ENCODE measurements at regions not wholly inside any gene's neighbourhood (a gene's known extent, or its start where the extent isn't known, plus 50 kb on each side); places are given as distances from the start of the nearest gene placed in this dataset.

GRCh38 chr5:123874600-123875201, 362.7 kb downstream of the CSNK1G3 start (continued):
- TF ChIP-seq ZNF561 (CRISPR knock-in tag; conservative IDR thresholded peaks at IDR 0.05) (no peak), ZNF780A (CRISPR knock-in tag; IDR thresholded peaks at IDR 0.05) (no peak), ZNF444 (CRISPR knock-in tag; IDR thresholded peaks at IDR 0.05) (no peak), TBP (optimal IDR thresholded peaks at IDR 0.05; ENCODE audit: low read depth, low read length) (no peak), ZC3H8 (IDR thresholded peaks at IDR 0.05) (no peak)

GRCh38 chr5:123873846-123874245, 361.9 kb downstream of the CSNK1G3 start:
- Histone ChIP-seq H3K9me3 (replicated peaks; ENCODE audit: control insufficient read depth, insufficient read depth, low read depth, low read length) (no peaks in the 10 kb centered on the region), H3K79me2 (ENCODE audit: control insufficient read depth, insufficient read depth, low read length) (no peaks in the 10 kb centered on the region), H3K27ac (ENCODE audit: extremely low read depth, low read depth, low read length) (no peak overlapping the region), H3K36me3 (ENCODE audit: control insufficient read depth, insufficient read depth, low read length) (no peaks in the 10 kb centered on the region), H3K4me1 (replicated peaks in 1 of 2; ENCODE audit: control insufficient read depth in 2 of 2, insufficient read depth in 2 of 2, low read length in 2 of 2) (no peaks in the 10 kb centered on the region), H3K4me2 (ENCODE audit: insufficient read depth, low read length) (no peak overlapping the region), H3K4me3 (no peak overlapping the region), H3K9me1 (ENCODE audit: control insufficient read depth, insufficient read depth, low read length) (no peaks in the 10 kb centered on the region), H3K9ac (ENCODE audit: insufficient read depth in 1 of 2, low read depth in 2 of 2, low read length in 2 of 2) (no peak overlapping the region), H3K27me3 (ENCODE audit: control insufficient read depth in 2 of 2, insufficient read depth in 2 of 2, low read length in 2 of 2) (no peaks in the 10 kb centered on the region), H2AFZ (ENCODE audit: low read depth, low read length) (no peak overlapping the region), H4K20me1 (replicated peaks; ENCODE audit: control insufficient read depth, insufficient read depth, low read length) (no peaks in the 10 kb centered on the region)
- ChIA-PET POLR2A (no interaction called here), CTCF (ENCODE audit: low intra/inter-chr PET ratio) (no interaction called here)
- in situ Hi-C loops (cut with MboI) = no loop called here
- WGBS (ENCODE audit: insufficient coverage, low coverage, missing lambda C conversion rate) = 0% methylated on average over 2 of the region's 2 CpGs
- ATAC-seq (no peak), FAIRE-seq (no peak), DNase-seq (ENCODE audit: extremely low read depth in 1 of 4, low spot score in 3 of 4) (no peak)
- BruUV-seq (replicated peaks) = no TSS peak
- TF ChIP-seq ZNF124 (CRISPR knock-in tag; IDR thresholded peaks at IDR 0.05) (no peak), BRD9 (IDR thresholded peaks at IDR 0.05; ENCODE audit: low read depth, partially characterized antibody) (no peak), XRCC4 (IDR thresholded peaks at IDR 0.05; ENCODE audit: extremely low read depth, insufficient read depth, insufficient read length) (no peak), BDP1 (IDR thresholded peaks at IDR 0.05; ENCODE audit: insufficient read depth, insufficient read length) (no peak), IRF9 (tag; IDR thresholded peaks at IDR 0.05) (no peak), PRMT5 (CRISPR knock-in tag; IDR thresholded peaks at IDR 0.05) (no peak), KLF13 (tag; IDR thresholded peaks at IDR 0.05; ENCODE audit: borderline replicate concordance, low read depth) (no peak)
- intact Hi-C loops (cut with micrococcal nuclease) = no loop called here

Measured in K562 (cell line).